NCI-H69 (cell line): ENCODE measurements at regions not wholly inside any gene's neighbourhood (a gene's known extent, or its start where the extent isn't known, plus 50 kb on each side); places are given as distances from the start of the nearest gene placed in this dataset.

Experiments used
- DNase-seq: peaks from one replicate; lab custom pipeline; 2025; lab: John Stamatoyannopoulos, UW

- no peak for DNase-seq
These were observed 50.2 kb upstream of the SNX9 start for GRCh38 chr6:157772820-157773219.
